Skeletal muscle cell (primary cell): ENCODE measurements at regions not wholly inside any gene's neighbourhood (a gene's known extent, or its start where the extent isn't known, plus 50 kb on each side); places are given as distances from the start of the nearest gene placed in this dataset.

Source experiments
- DNase-seq: peaks from one replicate; pipeline ENCODE4 v3.0.0-alpha.2; 2010; ENCODE audit warnings: low read depth
- H3K4me3 ChIP-seq: 2 replicates; pipeline ENCODE4 v1.5.1; 2011; ENCODE audit warnings: low read depth, mild to moderate bottlenecking, control low read depth, low read length, moderate library complexity

- H3K4me3 ChIP-seq, result no peak overlapping the region
- no peak for DNase-seq
Measured at GRCh38 chr2:201983174-201983573, 50.5 kb upstream of the FZD7 start.

DNA sequence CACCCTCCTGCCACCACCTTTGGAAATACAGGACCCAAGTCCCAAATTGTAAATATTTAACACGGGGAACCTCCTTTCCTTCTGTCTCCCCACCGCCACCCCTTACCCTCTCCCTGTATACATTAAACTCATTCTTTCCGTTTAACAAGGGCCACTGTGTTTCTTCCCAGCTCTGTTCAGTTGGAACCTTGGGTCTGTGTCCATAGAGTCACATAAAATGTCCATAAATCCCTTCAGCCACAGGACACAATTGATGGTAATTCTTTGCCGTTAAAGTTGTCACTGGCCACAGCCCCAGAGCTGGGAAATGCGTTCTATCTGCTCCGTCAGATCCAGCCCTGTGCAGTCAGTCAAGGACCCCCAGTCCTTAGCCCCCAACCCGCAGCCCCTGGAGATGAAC, 49.9 kb upstream of the FZD7 start:
- no peak for DNase-seq
- no peak overlapping the region for H3K4me3 ChIP-seq
